Mesothelial cell of epicardium (in vitro differentiated cells): ENCODE measurements at regions not wholly inside any gene's neighbourhood (a gene's known extent, or its start where the extent isn't known, plus 50 kb on each side); places are given as distances from the start of the nearest gene placed in this dataset.

Experiments
- DNase-seq, 2 experiments: peaks; one replicate each; pipeline ENCODE4 v3.0.0; 2021; ENCODE audit warnings: low spot score in 2 of 2; ENCODE audit not compliant: unreplicated experiment in 2 of 2
- H3K27ac Mint-ChIP-seq: 2 replicates; pipeline ENCODE4 v1.8.0; 2021; ENCODE audit warnings: mixed read lengths
- H3K27me3 Mint-ChIP-seq: 2 replicates; pipeline ENCODE4 v1.8.0; 2021; ENCODE audit warnings: low read depth, mixed read lengths
- H3K36me3 Mint-ChIP-seq: 2 replicates; pipeline ENCODE4 v1.8.0; 2021; ENCODE audit warnings: mixed read lengths
- H3K4me1 Mint-ChIP-seq: 2 replicates; pipeline ENCODE4 v1.8.0; 2021; ENCODE audit warnings: mixed read lengths
- H3K4me3 Mint-ChIP-seq: 2 replicates; pipeline ENCODE4 v1.8.0; 2021; ENCODE audit warnings: mild to moderate bottlenecking, moderate library complexity, mixed read lengths
- H3K9me3 Mint-ChIP-seq: 2 replicates; pipeline ENCODE4 v1.8.0; 2021; ENCODE audit warnings: mixed read lengths
- TF ChIP-seq, protein P1 (sequence below): fragments of 200-600 bp; sonication (generic); IDR thresholded peaks from one replicate; pipeline ENCODE4 v1.5.0; 2021; ENCODE audit warnings: antibody characterized with exemption; ENCODE audit not compliant: unreplicated experiment

DNA sequence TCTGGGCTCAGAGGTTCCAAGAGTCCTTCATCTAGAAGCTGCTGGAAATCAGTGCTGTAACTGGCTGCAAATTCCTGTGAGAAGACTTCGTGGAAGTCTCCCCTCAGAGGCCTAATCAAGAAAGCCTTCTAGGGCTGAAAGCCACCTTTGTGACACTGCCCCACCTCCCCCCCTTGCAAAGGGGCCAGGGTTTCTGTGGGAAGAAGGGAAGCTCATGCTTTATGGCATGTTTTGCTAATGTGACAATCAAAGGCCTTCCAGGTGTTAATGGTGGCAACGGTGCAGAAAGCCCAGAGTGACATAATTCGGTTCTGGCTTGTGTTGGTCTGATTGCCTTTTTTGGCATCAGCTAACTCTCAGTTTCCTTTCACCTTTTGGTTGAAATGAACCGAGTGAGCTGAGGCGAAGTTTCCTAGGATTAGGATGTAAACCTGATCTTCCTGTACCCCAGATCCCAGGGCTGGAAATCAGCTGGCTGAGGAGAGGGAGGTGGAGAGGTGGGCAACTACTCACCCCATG, 126.9 kb upstream of the TRIB2 start:
- Mint-ChIP-seq H3K27me3 (no peaks in the 10 kb centered on the region), H3K9me3 (no peaks in the 10 kb centered on the region), H3K4me1 (peaks cover 3% of the 10 kb centered on the region), H3K4me3 (no peak overlapping the region), H3K27ac (no peak overlapping the region), H3K36me3 (no peaks in the 10 kb centered on the region)
- TF ChIP-seq, protein P1, sequence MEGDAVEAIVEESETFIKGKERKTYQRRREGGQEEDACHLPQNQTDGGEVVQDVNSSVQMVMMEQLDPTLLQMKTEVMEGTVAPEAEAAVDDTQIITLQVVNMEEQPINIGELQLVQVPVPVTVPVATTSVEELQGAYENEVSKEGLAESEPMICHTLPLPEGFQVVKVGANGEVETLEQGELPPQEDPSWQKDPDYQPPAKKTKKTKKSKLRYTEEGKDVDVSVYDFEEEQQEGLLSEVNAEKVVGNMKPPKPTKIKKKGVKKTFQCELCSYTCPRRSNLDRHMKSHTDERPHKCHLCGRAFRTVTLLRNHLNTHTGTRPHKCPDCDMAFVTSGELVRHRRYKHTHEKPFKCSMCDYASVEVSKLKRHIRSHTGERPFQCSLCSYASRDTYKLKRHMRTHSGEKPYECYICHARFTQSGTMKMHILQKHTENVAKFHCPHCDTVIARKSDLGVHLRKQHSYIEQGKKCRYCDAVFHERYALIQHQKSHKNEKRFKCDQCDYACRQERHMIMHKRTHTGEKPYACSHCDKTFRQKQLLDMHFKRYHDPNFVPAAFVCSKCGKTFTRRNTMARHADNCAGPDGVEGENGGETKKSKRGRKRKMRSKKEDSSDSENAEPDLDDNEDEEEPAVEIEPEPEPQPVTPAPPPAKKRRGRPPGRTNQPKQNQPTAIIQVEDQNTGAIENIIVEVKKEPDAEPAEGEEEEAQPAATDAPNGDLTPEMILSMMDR, result no peak
- DNase-seq, result no peak

DNA sequence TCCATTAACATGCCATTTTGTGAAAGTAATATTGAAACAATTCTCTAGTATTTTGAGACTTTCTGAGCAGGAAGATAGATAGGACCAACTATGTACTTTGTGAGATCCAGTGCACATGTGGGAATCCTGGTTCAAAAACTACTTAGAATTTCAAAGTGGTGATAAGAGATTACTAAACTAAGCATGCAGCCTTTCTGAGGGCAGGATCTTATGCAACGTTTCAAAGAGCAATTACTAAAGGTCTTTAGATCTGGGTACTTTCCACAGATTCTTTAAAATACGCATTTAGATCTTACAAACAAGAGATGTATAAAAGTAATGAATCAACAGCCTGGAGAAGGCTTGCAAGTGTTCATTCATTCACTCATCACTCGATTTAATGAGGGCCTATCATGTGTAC, 124.4 kb upstream of the TRIB2 start:
- no peaks in the 10 kb centered on the region for H3K36me3 Mint-ChIP-seq
- no peaks in the 10 kb centered on the region for H3K9me3 Mint-ChIP-seq
- H3K27me3 Mint-ChIP-seq, result no peaks in the 10 kb centered on the region
- H3K4me3 Mint-ChIP-seq, result no peak overlapping the region
- no peak overlapping the region for H3K27ac Mint-ChIP-seq
- no peak for DNase-seq
- no peaks in the 10 kb centered on the region for H3K4me1 Mint-ChIP-seq
- TF ChIP-seq, protein P1, result no peak

DNA sequence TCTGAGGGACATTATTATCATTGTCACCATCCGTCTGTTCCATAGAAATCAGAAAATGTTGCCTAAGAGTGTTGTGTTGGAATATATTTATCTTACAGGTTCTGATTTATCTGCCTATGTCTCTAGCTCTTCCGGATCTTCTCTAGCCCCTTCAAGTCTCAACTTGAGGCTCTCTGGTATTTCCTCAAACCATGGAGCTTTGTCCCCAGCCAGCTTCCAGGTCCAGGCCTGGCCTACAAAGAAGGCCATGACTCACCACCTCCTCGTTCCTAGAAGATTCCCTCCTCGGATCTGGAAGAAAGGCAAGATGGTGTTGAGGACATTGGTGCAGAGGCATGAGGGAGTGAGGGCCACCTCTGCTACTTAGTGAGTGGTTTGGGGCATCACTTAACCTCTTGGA, 122.1 kb upstream of the TRIB2 start:
- H3K9me3 Mint-ChIP-seq, result no peaks in the 10 kb centered on the region
- no peaks in the 10 kb centered on the region for H3K4me1 Mint-ChIP-seq
- no peak for DNase-seq
- H3K27me3 Mint-ChIP-seq, result no peaks in the 10 kb centered on the region
- H3K36me3 Mint-ChIP-seq, result no peaks in the 10 kb centered on the region
- no peak overlapping the region for H3K4me3 Mint-ChIP-seq
- no peak overlapping the region for H3K27ac Mint-ChIP-seq
- TF ChIP-seq, protein P1, result no peak

DNA sequence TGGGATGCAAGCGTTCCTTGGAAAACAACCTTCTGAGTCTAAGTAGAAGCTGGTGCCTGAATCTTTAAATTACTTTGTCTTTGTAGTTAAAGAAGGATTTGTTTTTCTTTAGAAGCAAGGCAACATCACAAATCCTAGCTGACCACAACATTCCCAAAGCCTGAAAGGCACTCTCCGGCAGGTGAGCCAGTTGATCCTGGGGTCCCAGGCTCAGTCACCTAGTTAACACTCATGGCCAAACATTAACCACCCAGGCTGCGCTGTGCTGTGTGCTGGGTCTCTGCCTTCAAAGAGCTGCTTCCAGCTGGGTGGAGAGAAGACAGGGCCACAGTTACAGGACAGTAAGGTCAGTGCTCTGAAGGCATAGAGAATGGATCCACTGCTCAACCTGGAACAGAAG, 120.0 kb upstream of the TRIB2 start:
- Mint-ChIP-seq H3K27me3 (no peaks in the 10 kb centered on the region), H3K4me3 (no peak overlapping the region), H3K27ac (no peak overlapping the region), H3K9me3 (no peaks in the 10 kb centered on the region), H3K36me3 (no peaks in the 10 kb centered on the region), H3K4me1 (peaks cover 1% of the 10 kb centered on the region)
- no peak for DNase-seq
- TF ChIP-seq, protein P1, result no peak

DNA sequence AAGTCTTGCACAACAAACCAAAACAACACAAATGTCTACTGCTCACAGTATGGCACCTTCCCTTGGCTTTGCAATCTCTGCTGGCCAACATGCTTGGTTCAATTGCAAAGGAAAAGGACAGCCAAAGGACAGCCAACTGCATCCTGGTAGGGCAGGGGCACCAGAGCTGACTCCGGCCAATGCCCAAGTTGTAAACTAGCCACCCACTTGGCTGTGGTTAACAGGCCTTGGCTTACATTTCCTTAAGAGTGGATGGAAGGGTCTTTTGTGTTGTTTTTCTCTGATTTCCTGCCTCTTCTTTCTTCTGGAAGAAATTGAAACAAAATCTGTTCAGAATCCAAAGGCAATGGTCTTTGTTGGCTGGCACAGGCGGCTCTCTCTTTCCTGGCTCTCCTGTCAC, 119.1 kb upstream of the TRIB2 start:
- no peak for DNase-seq
- TF ChIP-seq, protein P1, result no peak
- Mint-ChIP-seq H3K4me3 (no peak overlapping the region), H3K9me3 (no peaks in the 10 kb centered on the region), H3K36me3 (no peaks in the 10 kb centered on the region), H3K4me1 (peaks cover 4% of the 10 kb centered on the region), H3K27me3 (no peaks in the 10 kb centered on the region), H3K27ac (no peak overlapping the region)

DNA sequence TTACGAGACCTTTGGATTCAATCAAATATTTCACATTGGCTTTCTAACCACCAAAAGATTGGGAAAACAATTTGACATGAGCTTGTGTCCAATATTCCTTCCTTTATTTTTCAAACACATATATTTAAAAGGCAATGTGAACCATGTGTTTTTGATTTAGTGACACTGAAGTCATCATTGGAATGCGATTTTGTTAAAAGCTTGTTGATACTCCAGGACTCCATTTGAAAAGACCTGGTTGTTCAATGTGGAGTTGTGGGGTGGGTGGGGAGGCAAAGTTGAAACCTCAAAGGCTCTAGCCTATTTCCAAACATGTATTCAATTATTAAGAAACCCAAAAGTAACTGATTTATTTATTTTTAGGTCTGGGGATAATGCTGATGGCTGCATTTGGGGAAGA, 114.1 kb upstream of the TRIB2 start:
- H3K4me3 Mint-ChIP-seq, result no peak overlapping the region
- no peak for DNase-seq
- H3K27ac Mint-ChIP-seq, result no peak overlapping the region
- peaks cover 21% of the 10 kb centered on the region for H3K4me1 Mint-ChIP-seq
- TF ChIP-seq, protein P1, result no peak
- H3K9me3 Mint-ChIP-seq, result no peaks in the 10 kb centered on the region
- H3K36me3 Mint-ChIP-seq, result no peaks in the 10 kb centered on the region
- H3K27me3 Mint-ChIP-seq, result no peaks in the 10 kb centered on the region
